GM18909 (cell line): ENCODE measurements at regions not wholly inside any gene's neighbourhood (a gene's known extent, or its start where the extent isn't known, plus 50 kb on each side); places are given as distances from the start of the nearest gene placed in this dataset.
"Not testable (repeated sequence)": the region's sequence is repeated elsewhere in the genome, so short reads cannot be mapped to it uniquely, and the experiment has no call there.

Experiments
- ATAC-seq: cut with Tn5 transposase; IDR thresholded peaks from one replicate; pipeline ENCODE4 v1.9.1; 2021; ENCODE audit warnings: mild to moderate bottlenecking; ENCODE audit not compliant: unreplicated experiment, poor library complexity

DNA sequence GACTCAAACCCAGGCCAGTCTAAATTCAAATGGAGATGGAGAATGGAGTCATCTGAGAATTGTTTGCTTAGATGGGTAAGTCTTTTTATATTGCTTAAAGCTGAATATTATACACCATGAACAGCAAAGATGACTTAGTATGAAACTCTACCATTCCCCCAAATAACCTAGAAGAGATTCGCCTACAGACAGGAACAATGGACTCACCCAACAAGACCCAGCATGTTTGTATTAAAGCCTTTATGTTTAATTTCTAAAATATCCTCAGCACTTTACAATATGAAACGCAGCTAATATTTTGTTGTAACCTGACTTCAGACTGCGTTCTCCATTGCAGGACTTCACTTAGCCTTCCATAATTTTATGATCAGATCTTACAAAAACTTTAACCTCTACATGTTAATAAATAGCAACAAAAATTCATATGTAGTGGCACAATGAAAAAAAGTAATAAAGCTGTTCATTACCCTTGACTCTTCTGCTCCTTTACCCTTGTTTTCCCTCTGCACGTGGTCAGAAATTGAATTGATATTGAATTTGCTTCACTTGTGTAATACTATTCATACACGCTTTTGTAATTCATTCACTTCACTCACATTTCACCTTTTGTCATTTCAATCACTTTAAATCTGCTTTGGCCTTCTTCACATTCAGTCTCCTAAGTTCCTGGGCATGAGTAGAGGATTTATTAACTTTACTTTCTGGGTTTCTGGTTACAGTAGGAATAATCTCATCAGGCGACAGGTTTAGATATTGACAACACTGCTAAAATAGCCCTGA lies 177.3 kb upstream of the PTBP2 start:
- ATAC-seq = no peak

DNA sequence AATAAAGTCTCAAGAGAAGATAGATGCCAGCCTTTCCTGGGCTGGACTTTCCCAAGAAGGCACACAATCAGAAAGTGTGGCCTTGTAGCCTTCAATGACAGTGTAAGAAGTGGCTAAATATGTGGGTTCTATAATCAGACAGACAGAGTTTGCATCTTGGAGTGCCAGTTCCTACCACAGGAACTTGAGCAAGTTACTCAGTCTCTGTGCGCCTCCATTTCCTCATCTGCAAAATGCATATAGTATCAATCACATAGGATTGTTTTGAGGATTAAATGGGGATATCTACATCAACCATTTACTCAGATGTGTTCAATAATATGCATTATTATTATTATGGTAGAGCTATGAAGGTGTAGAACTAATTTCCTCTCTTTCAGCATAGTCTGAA lies 176.8 kb upstream of the PTBP2 start:
- ATAC-seq = no peak

DNA sequence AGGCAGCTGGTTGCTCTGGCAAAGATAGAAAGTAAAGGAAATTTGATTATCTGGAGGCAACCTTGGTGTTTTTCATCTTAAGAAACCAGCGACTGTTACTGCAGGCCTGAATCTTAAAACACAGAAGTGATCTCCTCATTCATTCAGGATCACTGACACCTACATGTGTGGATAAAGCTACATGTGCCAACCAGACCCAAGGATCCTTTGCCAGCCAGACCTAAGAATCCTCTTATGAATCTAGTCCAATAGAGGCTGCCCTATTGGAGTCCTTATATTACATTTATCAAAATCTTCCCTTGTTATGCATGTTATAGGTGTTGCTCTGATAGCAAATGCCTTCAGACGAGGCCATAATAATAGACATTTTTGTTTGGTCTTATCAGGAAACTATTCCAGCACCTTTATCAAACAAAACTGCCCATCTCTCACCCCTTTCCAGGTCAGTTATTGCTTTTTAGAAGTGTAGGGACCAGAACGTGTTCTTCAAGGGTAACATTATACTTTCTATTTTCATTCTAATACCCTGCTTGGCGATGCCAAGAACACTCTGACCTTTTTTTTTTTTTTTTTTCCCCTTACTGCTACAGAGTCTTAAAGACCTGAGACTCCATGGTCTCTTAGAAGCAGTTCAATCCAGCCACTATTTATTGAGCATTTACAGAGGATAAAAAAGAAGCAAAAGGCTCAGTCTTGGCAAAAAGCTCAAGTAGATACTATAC lies 175.5 kb upstream of the PTBP2 start:
- ATAC-seq = no peak

DNA sequence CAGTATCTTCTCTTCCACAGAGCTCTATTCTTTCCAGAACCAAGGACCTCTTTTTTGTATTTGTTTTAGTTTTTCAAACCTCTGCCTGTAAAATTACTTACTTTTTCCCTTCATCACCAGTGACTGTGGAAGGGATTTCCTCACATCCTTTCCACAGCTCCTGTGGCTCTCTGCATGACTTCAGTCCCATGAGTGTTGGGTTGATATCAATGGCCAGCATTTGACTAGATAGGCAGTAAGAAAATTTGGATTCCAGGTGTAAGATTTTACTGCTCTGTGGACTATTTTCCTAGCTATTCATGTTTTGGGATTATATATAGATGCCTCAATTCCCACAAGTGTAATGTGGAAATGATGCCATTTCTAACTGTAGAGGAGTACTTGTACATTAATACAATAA lies 171.5 kb upstream of the PTBP2 start:
- no peak for ATAC-seq

DNA sequence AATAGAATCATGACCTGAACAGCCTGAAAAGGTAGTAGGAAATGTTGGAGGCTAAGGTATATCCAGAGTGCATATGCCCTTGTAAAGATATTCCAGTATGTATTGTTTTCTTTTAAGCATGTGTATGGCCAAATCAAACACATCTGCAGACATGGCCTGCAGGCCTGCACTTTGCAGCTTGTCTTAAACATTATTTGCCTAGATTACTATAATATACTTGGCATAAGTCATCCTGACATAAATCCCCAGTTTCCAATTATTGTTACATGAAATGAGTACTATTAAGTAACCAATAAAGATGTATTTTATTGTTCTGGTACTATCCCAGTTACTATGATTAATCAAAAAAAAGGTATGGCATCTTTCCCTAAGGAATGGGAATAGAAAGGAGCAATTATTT lies 169.1 kb upstream of the PTBP2 start:
- ATAC-seq = no peak

DNA sequence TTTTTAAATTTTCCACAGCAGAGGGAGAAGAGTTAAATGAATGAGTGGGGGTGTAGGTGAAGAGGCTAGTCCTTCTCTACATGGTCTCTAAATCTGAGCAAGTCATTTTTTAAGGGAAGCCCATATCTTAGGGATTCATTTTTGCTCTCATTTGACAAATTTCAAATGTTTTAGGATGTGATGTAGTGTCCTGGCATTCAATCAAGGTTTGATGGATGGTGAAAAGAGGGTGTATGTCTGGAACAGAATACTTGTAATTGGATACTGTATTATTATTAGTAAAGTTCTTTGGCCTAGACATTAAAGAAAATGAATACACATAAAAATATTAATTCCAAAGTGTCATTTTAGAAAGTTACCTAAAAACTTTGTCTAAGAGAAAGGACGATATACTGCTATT lies 167.8 kb upstream of the PTBP2 start:
- no peak for ATAC-seq

DNA sequence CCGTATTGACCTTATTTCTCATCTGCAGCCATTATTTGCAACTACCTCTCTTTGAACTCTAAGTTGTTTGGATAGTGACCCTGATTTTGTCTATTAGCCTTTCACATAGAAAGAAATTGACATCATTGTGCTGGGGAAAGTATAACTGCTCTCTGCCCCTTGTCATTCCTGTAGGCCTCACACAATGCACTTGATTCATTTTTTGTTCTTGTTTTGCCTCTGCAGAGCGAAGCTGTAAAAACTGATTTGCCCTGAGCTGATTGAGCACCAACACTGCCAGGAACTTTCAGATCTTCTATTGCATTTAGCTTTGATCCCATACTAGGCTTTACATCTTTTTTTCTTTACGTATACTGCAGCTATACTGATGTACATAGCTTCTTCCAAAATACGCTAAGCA lies 167.2 kb upstream of the PTBP2 start:
- no peak for ATAC-seq

DNA sequence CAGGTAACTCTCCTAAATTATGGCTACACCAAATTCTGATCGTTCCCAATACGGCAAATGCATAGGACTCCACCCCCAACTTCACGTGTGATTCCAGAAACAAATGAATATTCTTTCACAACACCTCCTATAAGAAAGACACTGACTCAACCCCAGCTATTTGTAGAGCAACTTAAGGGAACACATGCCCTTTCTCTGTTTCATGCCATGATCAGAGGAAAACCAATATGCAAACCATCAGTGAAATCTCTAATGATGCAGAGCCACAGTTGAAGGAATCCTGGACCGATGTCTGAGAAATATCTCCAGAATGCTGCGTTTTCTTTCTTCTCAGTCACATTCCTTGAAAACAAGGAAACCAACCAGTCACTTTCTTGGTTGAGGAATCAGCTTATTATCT lies 164.2 kb upstream of the PTBP2 start:
- ATAC-seq = no peak

DNA sequence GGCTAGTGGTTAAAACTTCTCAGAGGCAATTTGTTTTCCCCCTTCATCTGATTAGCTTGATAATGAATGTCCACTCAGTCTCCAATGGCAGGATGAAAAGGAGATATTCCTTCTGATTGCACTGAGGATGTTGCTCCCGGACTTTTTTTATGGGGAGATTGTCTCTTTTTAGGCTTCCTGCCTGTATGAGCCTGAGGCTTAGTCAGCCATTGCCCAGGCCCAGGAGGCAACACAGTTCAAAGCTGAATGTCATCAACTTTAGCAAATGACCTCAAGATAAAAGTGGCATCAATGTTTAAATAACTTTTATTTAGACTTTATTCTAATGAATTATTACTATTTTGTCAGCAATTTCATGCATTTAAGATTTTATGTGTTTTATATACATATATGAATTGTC lies 162.9 kb upstream of the PTBP2 start:
- no peak for ATAC-seq

DNA sequence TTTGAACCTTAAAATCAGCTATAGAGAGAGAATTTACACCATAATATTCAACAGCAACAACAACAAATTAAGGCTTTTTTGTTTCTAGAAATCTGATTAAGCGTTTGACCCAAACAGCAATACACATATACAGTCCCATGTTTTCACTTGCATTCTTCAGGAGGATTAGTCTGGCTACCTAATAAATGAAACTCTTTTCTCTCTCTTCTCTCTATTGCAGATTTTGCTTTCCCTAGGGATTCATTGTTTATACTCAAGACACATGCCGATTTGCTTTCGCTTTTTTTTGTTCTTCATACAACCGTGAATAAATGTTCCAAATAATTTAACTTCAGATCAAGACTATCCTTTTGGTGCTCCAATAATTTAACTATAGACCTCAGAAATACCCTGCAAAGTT lies 162.4 kb upstream of the PTBP2 start:
- no peak for ATAC-seq

DNA sequence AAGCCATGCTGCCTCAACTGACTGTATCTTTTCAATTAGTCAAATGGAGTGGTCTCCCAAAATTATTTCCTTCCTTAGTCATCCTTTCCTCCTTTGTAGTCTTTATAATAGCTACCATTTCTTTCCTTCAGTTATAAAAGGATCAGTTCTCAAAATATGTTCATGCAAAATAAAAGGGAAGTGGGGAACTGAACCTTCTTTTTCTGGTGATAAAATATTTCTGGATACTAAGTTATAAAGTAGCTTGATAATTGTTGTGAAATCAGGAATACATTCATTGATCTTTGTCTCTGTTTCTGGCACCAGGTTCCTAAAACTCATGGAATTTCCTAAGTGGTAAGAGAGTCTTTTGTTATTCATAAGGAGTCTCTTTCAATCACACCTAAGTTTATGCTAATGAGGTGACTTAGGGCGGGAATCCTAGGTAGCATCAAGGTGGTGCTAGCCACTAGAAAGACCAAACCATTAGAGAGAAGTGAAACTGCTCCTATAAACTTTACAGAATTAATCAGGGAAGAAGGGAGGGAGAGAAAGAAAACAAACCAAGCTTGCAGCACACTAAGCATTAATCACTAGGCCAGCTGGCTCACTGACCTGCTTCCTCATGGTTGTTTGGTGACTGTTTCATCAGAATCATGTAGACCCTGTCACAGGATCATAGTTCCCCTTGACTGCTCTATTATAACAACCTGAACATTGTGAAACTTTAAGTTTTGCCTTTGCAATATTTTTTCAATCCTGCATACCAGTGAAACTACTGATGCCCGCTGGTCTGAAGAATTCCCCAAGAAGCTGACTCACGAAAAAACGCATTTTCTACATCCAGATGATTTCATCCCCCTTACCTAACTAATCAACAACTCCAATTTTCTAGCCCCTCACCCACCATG lies 161.6 kb upstream of the PTBP2 start:
- no peak for ATAC-seq

DNA sequence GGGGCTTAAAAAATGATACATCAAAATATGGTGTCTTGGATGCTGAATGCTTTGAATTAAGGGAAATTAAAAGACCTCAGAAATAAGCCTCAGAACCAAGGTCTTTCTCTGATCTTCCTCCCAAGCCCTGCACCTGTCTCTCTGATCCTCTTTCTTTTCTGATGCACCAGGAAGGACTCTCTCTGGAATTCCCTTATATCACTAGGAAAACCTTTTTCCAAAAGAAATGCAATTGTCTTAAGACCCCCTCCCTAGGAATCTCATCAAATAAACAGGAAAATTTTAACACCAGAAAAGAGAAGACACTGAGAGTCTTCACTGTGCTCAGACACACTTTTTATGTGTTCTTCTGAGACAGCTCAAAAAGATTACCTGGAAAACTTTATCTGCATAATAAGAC lies 159.5 kb upstream of the PTBP2 start:
- no peak for ATAC-seq

DNA sequence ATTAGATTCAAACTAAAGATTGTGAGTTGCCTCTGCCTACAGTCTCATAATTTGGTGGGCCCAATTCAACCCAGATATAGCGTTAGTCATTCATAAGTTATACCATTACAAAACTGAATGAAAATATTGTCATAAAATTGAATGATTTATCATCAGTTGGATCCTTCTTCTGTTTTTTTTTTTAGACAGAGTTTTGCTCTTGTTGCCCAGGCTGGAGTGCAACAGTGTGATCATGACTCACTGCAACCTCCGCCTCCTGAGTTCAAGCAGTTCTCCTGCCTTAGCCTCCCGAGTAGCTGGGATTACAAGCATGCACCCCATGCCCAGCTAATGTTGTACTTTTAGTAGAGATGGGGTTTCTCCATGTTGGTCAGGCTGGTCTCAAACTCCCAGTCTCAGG lies 157.2 kb upstream of the PTBP2 start:
- not testable (repeated sequence) for ATAC-seq

DNA sequence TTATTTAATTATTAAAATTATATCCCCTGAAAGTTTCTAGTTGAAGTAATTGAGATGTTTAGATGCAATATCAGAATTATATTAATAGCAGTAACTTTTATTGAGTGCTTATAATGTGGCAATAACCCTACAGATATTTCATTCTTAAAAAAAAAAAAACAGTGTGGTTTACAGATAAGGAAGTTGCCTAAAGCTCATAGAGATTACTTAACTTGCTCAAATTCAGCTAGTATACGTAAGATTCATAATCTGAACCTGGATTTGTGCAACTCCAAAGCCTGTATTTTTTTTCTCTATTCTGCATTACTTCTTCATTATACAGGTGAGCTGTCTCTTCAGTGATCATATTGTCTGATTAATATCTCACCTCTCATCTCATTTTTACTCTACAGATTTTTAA lies 156.0 kb upstream of the PTBP2 start:
- ATAC-seq = no peak

DNA sequence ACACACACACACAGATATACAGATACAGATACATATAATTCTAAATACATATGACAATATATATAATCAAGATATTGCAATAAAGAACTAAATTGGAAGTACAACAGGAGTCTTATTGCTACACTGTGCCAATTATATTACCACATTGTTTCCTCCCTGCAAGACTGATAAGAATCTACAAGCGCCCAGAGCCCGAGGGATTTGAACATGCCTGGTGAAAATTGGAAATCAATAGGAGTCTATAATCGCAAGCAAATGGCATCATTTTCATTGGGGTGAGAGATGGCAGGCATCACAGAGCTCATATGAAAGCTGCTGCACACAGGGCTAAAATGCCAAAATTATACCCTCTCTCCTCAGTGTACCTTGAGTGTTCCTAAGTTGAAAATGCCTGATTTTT lies 152.9 kb upstream of the PTBP2 start:
- no peak for ATAC-seq

DNA sequence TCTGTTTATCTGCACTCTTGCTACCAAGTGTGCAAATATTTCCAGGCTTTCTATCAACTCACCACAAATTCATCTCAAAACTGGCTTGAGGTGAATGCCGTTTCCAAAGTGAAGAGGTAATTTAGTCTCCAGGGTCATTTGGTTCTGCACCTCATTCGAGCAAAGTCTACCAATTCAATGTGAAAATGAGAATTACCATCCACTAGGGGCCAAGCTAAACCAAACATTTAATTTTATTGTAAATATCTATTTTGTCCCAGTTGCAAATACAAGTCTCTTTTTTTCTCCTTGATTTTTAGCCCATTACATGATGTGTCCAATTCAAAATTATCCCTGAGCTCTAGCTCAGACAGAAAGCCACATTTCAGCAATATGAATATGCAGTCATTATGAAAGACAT lies 152.3 kb upstream of the PTBP2 start:
- no peak for ATAC-seq

DNA sequence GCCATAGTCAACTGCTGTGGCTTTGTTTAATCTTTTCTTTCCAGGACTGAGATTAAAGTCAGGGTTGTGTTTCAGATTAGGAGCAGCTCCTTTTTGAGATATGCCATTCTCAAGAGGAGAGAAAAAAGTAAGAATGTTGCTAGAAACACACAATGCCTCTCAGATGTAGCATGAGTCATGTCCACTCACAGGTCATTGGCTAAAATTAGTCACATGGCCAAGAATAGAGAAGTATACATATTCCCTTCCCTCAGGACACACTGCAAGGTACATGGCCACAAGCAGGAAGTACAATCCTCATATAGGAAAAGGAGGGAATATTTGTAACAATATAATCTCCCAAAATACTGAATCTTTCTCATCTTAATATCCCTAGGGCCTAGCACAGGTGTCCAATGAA lies 141.9 kb upstream of the PTBP2 start:
- ATAC-seq = no peak

DNA sequence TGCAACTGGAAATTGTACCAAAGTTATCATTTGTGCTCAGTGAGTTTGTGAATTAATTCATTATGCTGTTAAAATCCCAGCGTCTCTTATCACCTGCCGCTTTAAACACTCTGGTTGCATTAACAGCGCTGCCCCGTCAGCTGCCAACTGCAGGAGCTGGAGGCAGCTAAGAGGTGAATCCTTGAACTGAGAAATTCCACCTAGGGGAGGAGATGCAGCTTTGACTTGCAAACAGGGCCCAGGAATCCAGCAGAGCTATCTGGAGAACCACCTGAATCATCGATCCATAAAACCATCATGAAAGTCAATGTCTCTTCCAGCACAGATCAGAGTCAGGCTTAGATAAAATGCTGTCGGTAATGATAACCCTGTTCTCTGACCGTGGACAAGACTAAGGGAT lies 140.7 kb upstream of the PTBP2 start:
- no peak for ATAC-seq

DNA sequence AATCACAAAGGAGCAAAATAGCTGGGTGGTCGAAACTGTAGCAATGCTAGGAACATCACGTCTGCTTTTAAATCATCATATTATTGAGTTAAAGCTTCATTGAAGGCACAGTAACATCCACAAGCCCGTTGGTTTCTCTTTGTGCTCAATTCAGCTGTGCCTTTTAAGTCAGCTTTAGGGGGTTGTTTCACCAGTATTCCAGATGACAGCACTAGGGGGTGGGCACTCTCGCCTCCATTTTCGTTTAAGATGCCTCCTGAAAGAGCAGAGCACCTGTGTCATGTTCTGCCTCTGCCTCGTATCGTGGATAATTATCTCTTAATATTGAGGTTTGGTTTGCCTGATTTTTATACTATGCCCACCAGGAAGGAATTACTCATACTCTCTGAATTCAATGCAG lies 139.8 kb upstream of the PTBP2 start:
- no peak for ATAC-seq

DNA sequence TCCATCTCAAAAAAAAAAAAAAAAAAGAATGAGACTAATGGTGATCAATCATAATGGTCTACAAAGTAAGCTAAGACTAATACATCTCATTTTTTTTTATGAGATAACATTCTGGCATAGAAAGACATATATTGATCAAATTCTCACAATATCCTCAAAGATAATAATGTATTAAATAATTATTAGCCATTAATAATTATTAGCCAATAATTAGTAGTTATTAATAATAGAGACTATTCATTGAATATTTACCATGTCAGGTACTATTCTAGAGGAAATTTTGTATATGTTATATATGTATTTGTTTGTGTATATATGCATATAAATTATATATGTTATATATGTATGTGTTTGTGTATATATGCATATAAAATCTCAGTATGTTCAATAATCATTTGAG lies 137.7 kb upstream of the PTBP2 start:
- ATAC-seq = no peak

DNA sequence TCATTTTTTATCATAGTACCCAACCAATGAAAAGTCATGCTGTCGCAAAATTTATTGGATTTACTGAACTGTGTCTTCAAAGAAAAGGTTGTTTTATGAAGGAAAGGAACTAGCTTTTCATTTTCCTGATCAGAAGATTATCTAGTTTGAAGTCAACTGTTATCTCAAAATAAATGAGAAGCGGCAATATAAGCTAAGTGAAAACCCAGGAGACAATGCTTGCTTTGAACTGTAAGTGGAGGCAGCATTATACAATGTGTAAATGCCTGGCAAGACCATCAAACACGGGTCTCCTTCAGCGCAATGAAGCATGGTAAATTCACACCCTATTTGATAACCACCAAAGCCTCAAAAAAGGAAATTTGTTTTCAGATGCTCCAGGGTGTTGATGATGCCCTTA lies 134.4 kb upstream of the PTBP2 start:
- ATAC-seq = no peak
